ENCODE measurements at regions not wholly inside any gene's neighbourhood (a gene's known extent, or its start where the extent isn't known, plus 50 kb on each side); places are given as distances from the start of the nearest gene placed in this dataset.

GRCh38 chr14:82180139-82180538 lies 646.5 kb upstream of the SEL1L start:
- Histone ChIP-seq H3K4me3 (ENCODE audit: low read length in 2 of 2) (no peak overlapping the region), H3K9me3 (ENCODE audit: control insufficient read depth, low read length) (no peaks in the 10 kb centered on the region), H3K36me3 (ENCODE audit: control insufficient read depth in 1 of 2, insufficient read depth in 2 of 2, low read length in 1 of 2) (no peaks in the 10 kb centered on the region), H3K4me1 (ENCODE audit: control insufficient read depth in 1 of 2, insufficient read depth in 2 of 2, low read length in 2 of 2) (no peaks in the 10 kb centered on the region), H3K27me3 (ENCODE audit: control insufficient read depth in 1 of 2, insufficient read depth in 2 of 2, low read length in 1 of 2) (no peaks in the 10 kb centered on the region), H3K27ac (ENCODE audit: low read depth in 1 of 2, low read length in 2 of 2) (no peak overlapping the region)
- no peak for DNase-seq
- intact Hi-C loops (cut with DNase I): no loop called here
- no peak for ATAC-seq (ENCODE audit: low FRiP score)
- WGBS, 2 donors: 51 to 55% methylated on average over 2 of the region's 2 CpGs

- intact Hi-C loops (cut with DNase I): no loop called here
- DNase-seq (no peak), ATAC-seq (ENCODE audit: low FRiP score) (no peak)
Measured at GRCh38 chr14:82182646-82183045, 649.0 kb upstream of the SEL1L start.

GRCh38 chr14:82190742-82191141 lies 657.1 kb upstream of the SEL1L start:
- WGBS, 2 donors: 47 to 51% methylated on average over 3 of the region's 3 CpGs
- no peaks in the 10 kb centered on the region for H3K9me3 ChIP-seq (ENCODE audit: control insufficient read depth, low read length)
- H3K27me3 ChIP-seq (ENCODE audit: control insufficient read depth in 1 of 2, insufficient read depth in 2 of 2, low read length in 1 of 2): no peaks in the 10 kb centered on the region
- H3K36me3 ChIP-seq (ENCODE audit: control insufficient read depth in 1 of 2, insufficient read depth in 2 of 2, low read length in 1 of 2): no peaks in the 10 kb centered on the region
- H3K4me3 ChIP-seq (ENCODE audit: low read length in 2 of 2): no peak overlapping the region
- intact Hi-C loops (cut with DNase I): no loop called here
- DNase-seq: no peak
- H3K4me1 ChIP-seq (ENCODE audit: control insufficient read depth in 1 of 2, insufficient read depth in 2 of 2, low read length in 2 of 2): no peaks in the 10 kb centered on the region
- no peak overlapping the region for H3K27ac ChIP-seq (ENCODE audit: low read depth in 1 of 2, low read length in 2 of 2)
- ATAC-seq (ENCODE audit: low FRiP score): no peak

More at GRCh38 chr14:82182646-82183045, 649.0 kb upstream of the SEL1L start:
- Histone ChIP-seq H3K27me3 (ENCODE audit: control insufficient read depth in 1 of 2, insufficient read depth in 2 of 2, low read length in 1 of 2) (no peaks in the 10 kb centered on the region), H3K9me3 (ENCODE audit: control insufficient read depth, low read length) (no peaks in the 10 kb centered on the region), H3K4me3 (ENCODE audit: low read length in 2 of 2) (no peak overlapping the region), H3K36me3 (ENCODE audit: control insufficient read depth in 1 of 2, insufficient read depth in 2 of 2, low read length in 1 of 2) (no peaks in the 10 kb centered on the region), H3K27ac (ENCODE audit: low read depth in 1 of 2, low read length in 2 of 2) (no peak overlapping the region), H3K4me1 (ENCODE audit: control insufficient read depth in 1 of 2, insufficient read depth in 2 of 2, low read length in 2 of 2) (no peaks in the 10 kb centered on the region)

- no peak overlapping the region for H3K4me3 ChIP-seq (ENCODE audit: low read length in 2 of 2)
- no peaks in the 10 kb centered on the region for H3K4me1 ChIP-seq (ENCODE audit: control insufficient read depth in 1 of 2, insufficient read depth in 2 of 2, low read length in 2 of 2)
- 78 to 84% methylated on average over 2 of the region's 2 CpGs for WGBS, 2 donors
- H3K27me3 ChIP-seq (ENCODE audit: control insufficient read depth in 1 of 2, insufficient read depth in 2 of 2, low read length in 1 of 2): no peaks in the 10 kb centered on the region
- ATAC-seq (ENCODE audit: low FRiP score) (no peak), DNase-seq (no peak)
- no peaks in the 10 kb centered on the region for H3K36me3 ChIP-seq (ENCODE audit: control insufficient read depth in 1 of 2, insufficient read depth in 2 of 2, low read length in 1 of 2)
- no peak overlapping the region for H3K27ac ChIP-seq (ENCODE audit: low read depth in 1 of 2, low read length in 2 of 2)
- intact Hi-C loops (cut with DNase I): no loop called here
- H3K9me3 ChIP-seq (ENCODE audit: control insufficient read depth, low read length): no peaks in the 10 kb centered on the region
Measured at GRCh38 chr14:82192387-82192786, 658.7 kb upstream of the SEL1L start.

GRCh38 chr14:82223276-82223675 lies 689.6 kb upstream of the SEL1L start:
- no peak for ATAC-seq (ENCODE audit: low FRiP score)
- no peaks in the 10 kb centered on the region for H3K36me3 ChIP-seq (ENCODE audit: control insufficient read depth in 1 of 2, insufficient read depth in 2 of 2, low read length in 1 of 2)
- H3K4me1 ChIP-seq (ENCODE audit: control insufficient read depth in 1 of 2, insufficient read depth in 2 of 2, low read length in 2 of 2): no peaks in the 10 kb centered on the region
- WGBS, 2 donors: 18 to 38% methylated on average over 2 of the region's 2 CpGs
- no peak overlapping the region for H3K27ac ChIP-seq (ENCODE audit: low read depth in 1 of 2, low read length in 2 of 2)
- intact Hi-C loops (cut with DNase I): no loop called here
- no peaks in the 10 kb centered on the region for H3K27me3 ChIP-seq (ENCODE audit: control insufficient read depth in 1 of 2, insufficient read depth in 2 of 2, low read length in 1 of 2)
- DNase-seq: no peak
- no peaks in the 10 kb centered on the region for H3K9me3 ChIP-seq (ENCODE audit: control insufficient read depth, low read length)
- no peak overlapping the region for H3K4me3 ChIP-seq (ENCODE audit: low read length in 2 of 2)

- WGBS, 2 donors: 61 to 63% methylated on average over 3 of the region's 3 CpGs
- intact Hi-C loops (cut with DNase I): no loop called here
Measured at GRCh38 chr14:82224610-82225009, 691.0 kb upstream of the SEL1L start.

GRCh38 chr14:82230748-82231147 lies 697.1 kb upstream of the SEL1L start:
- intact Hi-C loops (cut with DNase I): no loop called here
- H3K27me3 ChIP-seq (ENCODE audit: control insufficient read depth in 1 of 2, insufficient read depth in 2 of 2, low read length in 1 of 2): no peaks in the 10 kb centered on the region
- no peaks in the 10 kb centered on the region for H3K36me3 ChIP-seq (ENCODE audit: control insufficient read depth in 1 of 2, insufficient read depth in 2 of 2, low read length in 1 of 2)
- ATAC-seq (ENCODE audit: low FRiP score): no peak
- H3K4me3 ChIP-seq (ENCODE audit: low read length in 2 of 2): no peak overlapping the region
- WGBS, 2 donors: 24 to 27% methylated on average over 3 of the region's 3 CpGs
- no peak overlapping the region for H3K27ac ChIP-seq (ENCODE audit: low read depth in 1 of 2, low read length in 2 of 2)
- H3K4me1 ChIP-seq (ENCODE audit: control insufficient read depth in 1 of 2, insufficient read depth in 2 of 2, low read length in 2 of 2): no peaks in the 10 kb centered on the region
- DNase-seq: no peak
- no peaks in the 10 kb centered on the region for H3K9me3 ChIP-seq (ENCODE audit: control insufficient read depth, low read length)

More at GRCh38 chr14:82224610-82225009, 691.0 kb upstream of the SEL1L start:
- ATAC-seq (ENCODE audit: low FRiP score) (peak; percentile 22), DNase-seq (no peak)
- H3K4me1 ChIP-seq (ENCODE audit: control insufficient read depth in 1 of 2, insufficient read depth in 2 of 2, low read length in 2 of 2): no peaks in the 10 kb centered on the region
- H3K9me3 ChIP-seq (ENCODE audit: control insufficient read depth, low read length): no peaks in the 10 kb centered on the region
- H3K27me3 ChIP-seq (ENCODE audit: control insufficient read depth in 1 of 2, insufficient read depth in 2 of 2, low read length in 1 of 2): no peaks in the 10 kb centered on the region
- H3K27ac ChIP-seq (ENCODE audit: low read depth in 1 of 2, low read length in 2 of 2): no peak overlapping the region
- H3K4me3 ChIP-seq (ENCODE audit: low read length in 2 of 2): no peak overlapping the region
- H3K36me3 ChIP-seq (ENCODE audit: control insufficient read depth in 1 of 2, insufficient read depth in 2 of 2, low read length in 1 of 2): no peaks in the 10 kb centered on the region

- WGBS, 2 donors: 62 to 74% methylated on average over 2 of the region's 2 CpGs
- DNase-seq (no peak), ATAC-seq (ENCODE audit: low FRiP score) (no peak)
- no peak overlapping the region for H3K27ac ChIP-seq (ENCODE audit: low read depth in 1 of 2, low read length in 2 of 2)
- intact Hi-C loops (cut with DNase I): no loop called here
- H3K9me3 ChIP-seq (ENCODE audit: control insufficient read depth, low read length): no peaks in the 10 kb centered on the region
- no peaks in the 10 kb centered on the region for H3K4me1 ChIP-seq (ENCODE audit: control insufficient read depth in 1 of 2, insufficient read depth in 2 of 2, low read length in 2 of 2)
- H3K36me3 ChIP-seq (ENCODE audit: control insufficient read depth in 1 of 2, insufficient read depth in 2 of 2, low read length in 1 of 2): no peaks in the 10 kb centered on the region
- H3K4me3 ChIP-seq (ENCODE audit: low read length in 2 of 2): no peak overlapping the region
- no peaks in the 10 kb centered on the region for H3K27me3 ChIP-seq (ENCODE audit: control insufficient read depth in 1 of 2, insufficient read depth in 2 of 2, low read length in 1 of 2)
Measured at GRCh38 chr14:82238649-82239048, 705.0 kb upstream of the SEL1L start.

- 48 to 58% methylated on average over 7 of the region's 7 CpGs for WGBS, 2 donors
- no peaks in the 10 kb centered on the region for H3K27me3 ChIP-seq (ENCODE audit: control insufficient read depth in 1 of 2, insufficient read depth in 2 of 2, low read length in 1 of 2)
- H3K27ac ChIP-seq (ENCODE audit: low read depth in 1 of 2, low read length in 2 of 2): no peak overlapping the region
- no peak overlapping the region for H3K4me3 ChIP-seq (ENCODE audit: low read length in 2 of 2)
- intact Hi-C loops (cut with DNase I): no loop called here
- H3K9me3 ChIP-seq (ENCODE audit: control insufficient read depth, low read length): no peaks in the 10 kb centered on the region
- H3K36me3 ChIP-seq (ENCODE audit: control insufficient read depth in 1 of 2, insufficient read depth in 2 of 2, low read length in 1 of 2): no peaks in the 10 kb centered on the region
- no peaks in the 10 kb centered on the region for H3K4me1 ChIP-seq (ENCODE audit: control insufficient read depth in 1 of 2, insufficient read depth in 2 of 2, low read length in 2 of 2)
- no peak for ATAC-seq (ENCODE audit: low FRiP score)
- no peak for DNase-seq
Measured at GRCh38 chr14:82239223-82239622, 705.6 kb upstream of the SEL1L start.

All from aorta (tissue), 5 donors.